IMR-90 (cell line): ENCODE measurements at regions not wholly inside any gene's neighbourhood (a gene's known extent, or its start where the extent isn't known, plus 50 kb on each side); places are given as distances from the start of the nearest gene placed in this dataset.

ENCODE experiments used
- CHD1 ChIP-seq: IDR thresholded peaks from 2 replicates; pipeline ENCODE4 v1.6.1; 2012; ENCODE audit warnings: low read depth, low read length, improper control_type of control experiment
- CTCF ChIP-seq: conservative IDR thresholded peaks from 2 replicates; pipeline ENCODE4 v1.5.1; 2012; ENCODE audit warnings: mild to moderate bottlenecking, low read depth, low read length, improper control_type of control experiment
- MAFK ChIP-seq: IDR thresholded peaks from 2 replicates; pipeline ENCODE4 v1.6.1; 2012; ENCODE audit warnings: low read depth, low read length, improper control_type of control experiment

- TF ChIP-seq MAFK: no peak
- no peak for TF ChIP-seq CTCF
- TF ChIP-seq CHD1: no peak
These were observed 109.8 kb upstream of the ALK start for GRCh38 chr2:30031184-30031583.
